Stimulated activated CD8-positive, alpha-beta memory T cell treated with anti-CD3 and anti-CD28 coated beads, Interleukin-7, amount 100 ng/mL, for 4 hours (primary cell): ENCODE measurements at regions not wholly inside any gene's neighbourhood (a gene's known extent, or its start where the extent isn't known, plus 50 kb on each side); places are given as distances from the start of the nearest gene placed in this dataset.

ENCODE experiments used
- DNase-seq, 2 donors: peaks; one replicate each; pipeline ENCODE4 v3.0.0-alpha.2; 2020; ENCODE audit warnings: low read depth in 2 of 2

- DNase-seq: no peak
Measured at GRCh38 chr5:133854554-133854953, 113.9 kb downstream of the C5orf15 start.

- DNase-seq: no peak
Measured at GRCh38 chr5:133853646-133854365, 114.6 kb downstream of the C5orf15 start.

GRCh38 chr5:133851521-133851920 lies 116.9 kb downstream of the C5orf15 start:
- DNase-seq: no peak

- no peak for DNase-seq
Measured at GRCh38 chr5:133850811-133851210, 117.6 kb downstream of the C5orf15 start.

GRCh38 chr5:133849116-133849515 lies 119.3 kb downstream of the C5orf15 start:
- no peak for DNase-seq

GRCh38 chr5:133848341-133848811 lies 120.0 kb downstream of the C5orf15 start:
- no peak for DNase-seq

- no peak for DNase-seq
Measured at GRCh38 chr5:133847886-133848285, 120.5 kb downstream of the C5orf15 start.

- DNase-seq: no peak
Measured at GRCh38 chr5:133847301-133847700, 121.1 kb downstream of the C5orf15 start.

GRCh38 chr5:133846478-133847226 lies 121.8 kb downstream of the C5orf15 start:
- DNase-seq: no peak

GRCh38 chr5:133845271-133845670 lies 123.2 kb downstream of the C5orf15 start:
- no peak for DNase-seq

GRCh38 chr5:133844836-133845235 lies 123.6 kb downstream of the C5orf15 start:
- DNase-seq: no peak

- no peak for DNase-seq
Measured at GRCh38 chr5:133843911-133844310, 124.5 kb downstream of the C5orf15 start.

- DNase-seq: no peak
Measured at GRCh38 chr5:133842846-133843611, 125.4 kb downstream of the C5orf15 start.

- no peak for DNase-seq
Measured at GRCh38 chr5:133841831-133842750, 126.3 kb downstream of the C5orf15 start.

- no peak for DNase-seq
Measured at GRCh38 chr5:133840168-133840567, 128.3 kb downstream of the C5orf15 start.

GRCh38 chr5:133839721-133840120 lies 128.7 kb downstream of the C5orf15 start:
- DNase-seq: no peak

- no peak for DNase-seq
Measured at GRCh38 chr5:133839090-133839489, 129.3 kb downstream of the C5orf15 start.

GRCh38 chr5:133838286-133838685 lies 130.1 kb downstream of the C5orf15 start:
- DNase-seq: no peak

GRCh38 chr5:133831491-133832224 lies 136.8 kb downstream of the C5orf15 start:
- DNase-seq: no peak

- no peak for DNase-seq
Measured at GRCh38 chr5:133830911-133831310, 137.5 kb downstream of the C5orf15 start.

- no peak for DNase-seq
Measured at GRCh38 chr5:133830281-133830680, 138.1 kb downstream of the C5orf15 start.
